ENCODE measurements at regions not wholly inside any gene's neighbourhood (a gene's known extent, or its start where the extent isn't known, plus 50 kb on each side); places are given as distances from the start of the nearest gene placed in this dataset.

GRCh38 chr1:188669728-188670382 lies 1807.8 kb downstream of the BRINP3 start:
- no peak for TF ChIP-seq CTCF (conservative IDR thresholded peaks at IDR 0.05; ENCODE audit: low read depth, low read length)
- no peak overlapping the region for H3K4me3 ChIP-seq (ENCODE audit: low read depth, low read length)
- DNase-seq (ENCODE audit: low read depth), result no peak

GRCh38 chr1:188670837-188671236 lies 1806.8 kb downstream of the BRINP3 start:
- H3K4me3 ChIP-seq (ENCODE audit: low read depth, low read length), result no peak overlapping the region
- peak; percentile 6 for DNase-seq (ENCODE audit: low read depth)
- no peak for TF ChIP-seq CTCF (conservative IDR thresholded peaks at IDR 0.05; ENCODE audit: low read depth, low read length)

GRCh38 chr1:188672153-188672552 lies 1805.5 kb downstream of the BRINP3 start:
- no peak overlapping the region for H3K4me3 ChIP-seq (ENCODE audit: low read depth, low read length)
- no peak for DNase-seq (ENCODE audit: low read depth)
- no peak for TF ChIP-seq CTCF (conservative IDR thresholded peaks at IDR 0.05; ENCODE audit: low read depth, low read length)

- peak; percentile 64 for DNase-seq (ENCODE audit: low read depth)
- TF ChIP-seq CTCF (conservative IDR thresholded peaks at IDR 0.05; ENCODE audit: low read depth, low read length), result no peak
- H3K4me3 ChIP-seq (ENCODE audit: low read depth, low read length), result no peak overlapping the region
Observed at GRCh38 chr1:188689542-188689941, 1788.1 kb downstream of the BRINP3 start.

- no peak for DNase-seq (ENCODE audit: low read depth)
- no peak for TF ChIP-seq CTCF (conservative IDR thresholded peaks at IDR 0.05; ENCODE audit: low read depth, low read length)
- no peak overlapping the region for H3K4me3 ChIP-seq (ENCODE audit: low read depth, low read length)
Observed at GRCh38 chr1:188700116-188700515, 1777.5 kb downstream of the BRINP3 start.

- TF ChIP-seq CTCF (conservative IDR thresholded peaks at IDR 0.05; ENCODE audit: low read depth, low read length), result peak; percentile 18
- H3K4me3 ChIP-seq (ENCODE audit: low read depth, low read length), result no peak overlapping the region
- peak; percentile 47 for DNase-seq (ENCODE audit: low read depth)
Observed at GRCh38 chr1:188706742-188707141, 1770.9 kb downstream of the BRINP3 start.

- DNase-seq (ENCODE audit: low read depth), result no peak
- no peak for TF ChIP-seq CTCF (conservative IDR thresholded peaks at IDR 0.05; ENCODE audit: low read depth, low read length)
Observed at GRCh38 chr1:188708795-188709535, 1768.7 kb downstream of the BRINP3 start.

More at GRCh38 chr1:188708795-188709535, 1768.7 kb downstream of the BRINP3 start:
- no peak overlapping the region for H3K4me3 ChIP-seq (ENCODE audit: low read depth, low read length)

All from choroid plexus epithelial cell (primary cell).